ENCODE measurements at regions not wholly inside any gene's neighbourhood (a gene's known extent, or its start where the extent isn't known, plus 50 kb on each side); places are given as distances from the start of the nearest gene placed in this dataset.

DNA sequence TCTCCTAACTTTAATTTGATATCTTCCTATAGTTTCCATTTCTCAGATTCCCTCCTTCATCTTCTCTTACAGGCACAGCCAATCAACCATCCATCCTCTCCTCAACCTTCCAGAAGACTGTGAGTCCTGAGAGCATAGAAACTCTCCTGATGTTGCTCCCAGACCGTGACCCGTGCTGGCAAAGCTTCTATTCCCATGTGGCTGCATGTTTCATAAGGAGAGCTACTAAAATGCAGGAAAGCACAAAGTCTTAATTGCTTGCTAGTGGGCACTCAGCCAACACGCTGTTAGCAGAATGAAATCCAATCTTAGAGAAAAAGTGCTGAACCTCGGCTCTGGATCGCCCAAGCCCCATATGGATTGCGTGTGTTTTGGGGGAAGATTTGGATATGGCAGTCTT, 1244.7 kb upstream of the ZEB2 start:
- WGBS (ENCODE audit: insufficient coverage): 95% methylated on average over 3 of the region's 6 CpGs
- H3K4me1 ChIP-seq (ENCODE audit: control insufficient read depth in 2 of 2, insufficient read depth in 2 of 2, low read length in 2 of 2): no peaks in the 10 kb centered on the region
- no peaks in the 10 kb centered on the region for H3K27me3 Mint-ChIP-seq

DNA sequence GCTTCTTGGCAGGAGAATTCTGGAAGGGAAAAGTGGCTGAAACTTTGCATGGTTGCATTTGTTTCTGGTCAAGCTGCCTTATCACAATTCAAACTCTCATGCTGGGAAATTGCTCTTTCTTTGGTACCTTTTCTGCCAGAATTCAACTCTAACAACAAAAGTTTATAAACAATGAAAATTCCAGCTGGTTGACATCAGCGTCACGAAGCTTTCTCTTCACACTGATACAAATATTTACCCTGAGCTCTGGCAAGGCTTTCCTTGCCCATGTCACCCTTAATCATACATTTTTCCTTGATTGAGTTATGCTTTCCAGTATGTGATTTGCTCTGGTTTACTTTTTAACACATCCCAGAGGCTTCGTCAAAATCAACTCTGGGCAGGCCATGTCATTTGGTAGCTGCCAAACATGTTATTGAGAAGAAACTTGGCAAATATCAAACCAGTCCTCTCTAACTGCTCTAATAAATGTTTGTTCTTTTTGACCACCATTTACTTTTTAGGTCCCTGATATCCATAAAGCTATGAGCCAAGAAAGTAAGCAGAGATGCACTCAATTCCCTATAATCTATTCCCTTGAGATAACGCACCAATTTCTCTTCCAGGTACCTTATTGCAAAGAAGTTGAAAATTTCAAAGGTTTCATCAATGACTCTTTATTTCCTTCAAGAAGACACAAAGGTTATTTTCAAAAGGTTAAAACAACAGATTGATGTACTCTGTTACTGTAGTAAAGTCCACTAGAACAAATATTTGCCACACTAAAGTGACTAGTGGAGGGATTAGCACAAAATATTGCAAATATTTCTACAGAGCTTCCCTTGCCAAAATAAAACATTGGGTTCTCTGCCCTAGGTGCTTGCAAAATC, 1241.1 kb upstream of the ZEB2 start:
- Mint-ChIP-seq H3K27ac (no peak overlapping the region), H3K27me3 (no peaks in the 10 kb centered on the region), H3K4me3 (no peak overlapping the region), H3K9me3 (ENCODE audit: insufficient read depth) (no peaks in the 10 kb centered on the region), H3K4me1 (no peaks in the 10 kb centered on the region)
- ATAC-seq (ENCODE audit: low read depth) (no peak), DNase-seq (no peak)
- H4K20me1 ChIP-seq (ENCODE audit: control insufficient read depth, insufficient read depth, low read length, poor library complexity, severe bottlenecking): no peaks in the 10 kb centered on the region
- 97% methylated on average over 4 of the region's 4 CpGs for WGBS (ENCODE audit: insufficient coverage)
- H3K9ac ChIP-seq (ENCODE audit: low read length): no peak overlapping the region
- H3K4me1 ChIP-seq (ENCODE audit: control insufficient read depth in 2 of 2, insufficient read depth in 2 of 2, low read length in 2 of 2): no peaks in the 10 kb centered on the region
- no peak overlapping the region for H3K27ac ChIP-seq (ENCODE audit: low read length in 2 of 2)
- no peaks in the 10 kb centered on the region for H3K79me2 ChIP-seq (ENCODE audit: control insufficient read depth, insufficient read depth, low read length)
- intact Hi-C loops (cut with micrococcal nuclease): no loop called here
- H3K27me3 ChIP-seq (replicated peaks in 1 of 4; ENCODE audit: control extremely low read depth in 1 of 4, control insufficient read depth in 3 of 4, insufficient read depth in 4 of 4, low read length in 3 of 4): no peaks in the 10 kb centered on the region
- POLR2A ChIA-PET: no interaction called here
- no peak overlapping the region for H2AFZ ChIP-seq (ENCODE audit: insufficient read depth, low read depth, low read length, poor library complexity, severe bottlenecking)
- TF ChIP-seq EZH2 (IDR thresholded peaks at IDR 0.05; ENCODE audit: borderline replicate concordance, insufficient read depth, low read depth, low read length, poor library complexity, severe bottlenecking): no peak
- TF ChIP-seq, protein P1, sequence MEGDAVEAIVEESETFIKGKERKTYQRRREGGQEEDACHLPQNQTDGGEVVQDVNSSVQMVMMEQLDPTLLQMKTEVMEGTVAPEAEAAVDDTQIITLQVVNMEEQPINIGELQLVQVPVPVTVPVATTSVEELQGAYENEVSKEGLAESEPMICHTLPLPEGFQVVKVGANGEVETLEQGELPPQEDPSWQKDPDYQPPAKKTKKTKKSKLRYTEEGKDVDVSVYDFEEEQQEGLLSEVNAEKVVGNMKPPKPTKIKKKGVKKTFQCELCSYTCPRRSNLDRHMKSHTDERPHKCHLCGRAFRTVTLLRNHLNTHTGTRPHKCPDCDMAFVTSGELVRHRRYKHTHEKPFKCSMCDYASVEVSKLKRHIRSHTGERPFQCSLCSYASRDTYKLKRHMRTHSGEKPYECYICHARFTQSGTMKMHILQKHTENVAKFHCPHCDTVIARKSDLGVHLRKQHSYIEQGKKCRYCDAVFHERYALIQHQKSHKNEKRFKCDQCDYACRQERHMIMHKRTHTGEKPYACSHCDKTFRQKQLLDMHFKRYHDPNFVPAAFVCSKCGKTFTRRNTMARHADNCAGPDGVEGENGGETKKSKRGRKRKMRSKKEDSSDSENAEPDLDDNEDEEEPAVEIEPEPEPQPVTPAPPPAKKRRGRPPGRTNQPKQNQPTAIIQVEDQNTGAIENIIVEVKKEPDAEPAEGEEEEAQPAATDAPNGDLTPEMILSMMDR (IDR thresholded peaks at IDR 0.05): no peak
- H3K4me3 ChIP-seq (ENCODE audit: control extremely low read depth in 1 of 5, extremely low read depth in 1 of 5, insufficient read depth in 1 of 5, low read depth in 2 of 5, low read length in 4 of 5): no peak overlapping the region
- H3K9me3 ChIP-seq (ENCODE audit: control extremely low read depth in 1 of 3, control insufficient read depth in 2 of 3, insufficient read depth in 1 of 3, low read length in 2 of 3): no peaks in the 10 kb centered on the region
- H3K36me3 ChIP-seq (replicated peaks in 1 of 2; ENCODE audit: control extremely low read depth in 1 of 2, control insufficient read depth in 1 of 2, extremely low read depth in 1 of 2, insufficient read depth in 2 of 2, low read length in 1 of 2): no peaks in the 10 kb centered on the region
- H3K4me2 ChIP-seq (replicated peaks; ENCODE audit: low read depth, low read length, poor library complexity, severe bottlenecking): no peak overlapping the region
- CTCF ChIA-PET: interaction anchor here (2.2 kb wide), 1 partner anchor 8 kb away, joined by 8 read pairs; no protein-coding TSS in a partner anchor

More for the DNA sequence above, 1244.7 kb upstream of the ZEB2 start:
- Histone ChIP-seq H4K20me1 (ENCODE audit: control insufficient read depth, insufficient read depth, low read length, poor library complexity, severe bottlenecking) (no peaks in the 10 kb centered on the region), H3K27ac (ENCODE audit: low read length in 2 of 2) (no peak overlapping the region), H3K36me3 (replicated peaks in 1 of 2; ENCODE audit: control extremely low read depth in 1 of 2, control insufficient read depth in 1 of 2, extremely low read depth in 1 of 2, insufficient read depth in 2 of 2, low read length in 1 of 2) (no peaks in the 10 kb centered on the region), H3K27me3 (replicated peaks in 1 of 4; ENCODE audit: control extremely low read depth in 1 of 4, control insufficient read depth in 3 of 4, insufficient read depth in 4 of 4, low read length in 3 of 4) (no peaks in the 10 kb centered on the region), H2AFZ (ENCODE audit: insufficient read depth, low read depth, low read length, poor library complexity, severe bottlenecking) (no peak overlapping the region), H3K9ac (ENCODE audit: low read length) (no peak overlapping the region), H3K79me2 (ENCODE audit: control insufficient read depth, insufficient read depth, low read length) (no peaks in the 10 kb centered on the region), H3K4me2 (replicated peaks; ENCODE audit: low read depth, low read length, poor library complexity, severe bottlenecking) (no peak overlapping the region), H3K9me3 (ENCODE audit: control extremely low read depth in 1 of 3, control insufficient read depth in 2 of 3, insufficient read depth in 1 of 3, low read length in 2 of 3) (no peaks in the 10 kb centered on the region), H3K4me3 (ENCODE audit: control extremely low read depth in 1 of 5, extremely low read depth in 1 of 5, insufficient read depth in 1 of 5, low read depth in 2 of 5, low read length in 4 of 5) (no peak overlapping the region)
- DNase-seq: no peak
- ChIA-PET CTCF (interaction anchor here (1.1 kb wide), 1 partner anchor 12 kb away, joined by 7 read pairs; no protein-coding TSS in a partner anchor), POLR2A (no interaction called here)
- H3K27ac Mint-ChIP-seq: no peak overlapping the region
- intact Hi-C loops (cut with micrococcal nuclease): no loop called here
- ATAC-seq (ENCODE audit: low read depth): no peak
- H3K4me1 Mint-ChIP-seq: no peaks in the 10 kb centered on the region
- H3K9me3 Mint-ChIP-seq (ENCODE audit: insufficient read depth): no peaks in the 10 kb centered on the region
- TF ChIP-seq, protein P1 (IDR thresholded peaks at IDR 0.05): no peak
- TF ChIP-seq EZH2 (IDR thresholded peaks at IDR 0.05; ENCODE audit: borderline replicate concordance, insufficient read depth, low read depth, low read length, poor library complexity, severe bottlenecking): no peak
- no peak overlapping the region for H3K4me3 Mint-ChIP-seq
